IPS DF 4.7 (cell line): ENCODE measurements at regions not wholly inside any gene's neighbourhood (a gene's known extent, or its start where the extent isn't known, plus 50 kb on each side); places are given as distances from the start of the nearest gene placed in this dataset.

Experiments
- DNase-seq: peaks from one replicate; pipeline ENCODE4 v3.0.0-alpha.2; 2013; ENCODE audit warnings: low spot score; ENCODE audit errors: extremely low read depth

- DNase-seq, result no peak
These were observed 97.2 kb downstream of the TRIM36 start for GRCh38 chr5:115072266-115073064.

DNA sequence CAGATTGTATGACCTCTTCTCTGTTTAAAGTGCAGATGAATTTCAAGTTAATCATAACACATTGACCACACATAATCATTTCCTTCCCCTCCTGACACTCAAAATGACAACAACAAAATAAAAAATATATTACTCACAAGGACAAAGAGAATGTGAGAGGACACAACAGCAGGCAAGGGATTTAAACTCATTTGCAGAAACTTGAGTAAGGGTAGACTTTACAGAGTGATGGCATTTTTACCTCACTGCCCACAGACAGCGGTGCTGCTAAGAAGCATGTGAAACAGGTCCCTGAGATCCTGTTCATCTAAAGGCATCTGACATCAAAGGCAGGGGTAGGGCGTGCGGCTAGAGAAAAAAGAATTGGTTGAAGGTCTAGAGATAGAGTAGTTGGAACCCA is 99.0 kb downstream of the TRIM36 start:
- no peak for DNase-seq

DNA sequence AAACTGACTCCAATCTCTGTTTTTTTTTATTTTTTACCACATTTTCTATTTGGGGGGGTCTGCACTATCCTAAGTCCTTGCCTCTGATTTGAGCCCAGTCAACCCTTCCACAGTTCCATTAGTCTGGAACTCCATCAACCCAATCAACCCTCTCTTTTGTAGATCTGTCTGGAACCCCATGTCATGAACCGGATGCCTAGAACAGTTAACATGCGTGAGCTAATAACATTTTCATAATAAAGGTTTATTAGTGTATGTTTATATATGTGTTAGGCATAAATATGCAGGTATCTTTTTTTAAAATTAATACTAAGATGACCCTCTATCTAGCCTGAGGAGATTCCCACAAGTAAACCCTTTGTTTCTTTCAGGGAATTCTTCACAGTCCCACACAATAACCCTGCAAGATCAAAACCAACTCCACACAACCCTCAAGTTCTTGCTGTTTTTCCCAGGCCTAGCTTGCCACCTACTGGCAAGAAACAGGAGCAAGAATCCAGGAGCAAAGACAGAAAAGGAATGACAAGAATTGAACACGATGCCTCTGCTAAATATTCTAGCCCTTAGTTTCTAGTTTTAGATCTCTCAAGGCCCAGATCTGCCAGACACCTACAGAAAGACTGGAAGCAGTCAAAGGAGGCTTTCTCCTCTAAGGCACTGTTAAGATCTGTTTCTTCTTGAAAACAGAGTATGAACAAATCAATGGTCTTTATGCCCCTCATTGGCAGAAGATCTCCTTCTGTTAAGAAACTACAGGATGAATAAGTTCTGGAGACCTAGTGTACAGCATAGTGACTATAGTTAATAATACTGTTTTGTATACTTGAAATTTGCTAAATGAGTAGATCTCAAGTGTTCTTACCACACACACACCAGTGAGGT is 100.4 kb downstream of the TRIM36 start:
- DNase-seq, result peak; percentile 56

- no peak for DNase-seq
These were observed 101.2 kb downstream of the TRIM36 start for GRCh38 chr5:115068239-115069086.

GRCh38 chr5:115064380-115064779 is 105.3 kb downstream of the TRIM36 start:
- no peak for DNase-seq

DNA sequence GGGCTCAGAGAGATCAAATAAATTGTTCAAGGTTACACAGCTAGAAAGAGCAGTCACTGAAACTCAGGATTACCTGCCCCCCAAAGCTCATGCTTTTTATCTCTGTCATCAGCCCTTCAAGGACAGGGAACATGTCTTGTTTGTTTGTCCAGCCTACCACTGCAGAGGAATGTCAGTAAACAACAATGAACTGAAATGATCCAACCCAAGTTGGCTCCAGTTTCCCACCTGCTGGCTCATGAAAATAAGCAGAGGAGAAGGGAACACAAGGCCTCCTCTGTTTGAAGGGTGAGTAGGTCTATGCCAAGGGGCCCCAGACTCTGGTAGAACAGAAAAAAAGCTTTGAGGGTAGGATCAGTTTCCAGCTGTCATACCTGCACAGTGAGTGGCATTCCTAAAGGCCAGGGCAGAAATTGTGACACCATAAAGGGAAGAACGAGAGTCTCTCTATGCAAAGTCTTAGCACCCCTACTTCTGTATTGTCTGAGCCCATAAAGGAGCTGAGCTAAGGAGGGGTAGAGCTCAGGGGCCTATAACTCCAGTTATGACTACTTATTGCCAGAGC is 115.2 kb downstream of the TRIM36 start:
- DNase-seq, result no peak

DNA sequence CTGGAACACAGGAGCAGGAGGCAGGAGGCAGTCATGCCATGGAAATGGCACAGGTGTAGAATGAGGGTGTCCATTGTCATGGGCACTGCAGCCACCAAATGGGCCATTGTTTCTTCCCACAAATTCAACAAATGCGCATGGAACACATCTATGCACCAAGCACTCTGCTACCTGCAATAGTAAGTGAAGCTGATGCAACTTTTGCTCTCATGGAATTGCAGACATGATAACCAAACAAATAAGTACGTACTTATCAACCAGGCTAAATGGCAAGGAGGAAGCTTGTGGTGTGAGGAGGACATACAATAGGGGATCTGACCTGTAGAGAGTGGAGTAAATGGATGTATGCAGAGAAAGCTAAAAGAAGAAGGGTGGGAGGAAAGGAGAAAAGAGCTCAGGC is 116.8 kb downstream of the TRIM36 start:
- no peak for DNase-seq

DNA sequence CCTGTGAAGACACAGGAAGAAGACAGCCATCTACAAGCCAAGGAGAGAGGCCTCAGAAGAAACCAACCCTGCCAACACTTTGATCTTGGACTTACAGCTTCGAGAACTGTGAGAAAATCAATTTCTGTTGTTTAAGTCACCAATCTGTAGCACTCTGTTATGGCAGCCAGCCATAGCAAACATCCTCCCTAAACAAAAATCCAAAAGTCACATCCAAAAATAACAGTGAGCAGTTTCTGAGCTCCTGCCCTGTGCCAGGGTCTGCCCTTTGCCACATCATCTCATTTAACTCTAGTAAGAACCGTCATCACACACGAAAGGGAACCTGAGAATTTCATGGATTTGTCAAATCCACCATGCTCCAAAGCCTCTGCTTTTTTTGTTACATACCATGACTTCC is 118.8 kb downstream of the TRIM36 start:
- DNase-seq, result no peak

DNA sequence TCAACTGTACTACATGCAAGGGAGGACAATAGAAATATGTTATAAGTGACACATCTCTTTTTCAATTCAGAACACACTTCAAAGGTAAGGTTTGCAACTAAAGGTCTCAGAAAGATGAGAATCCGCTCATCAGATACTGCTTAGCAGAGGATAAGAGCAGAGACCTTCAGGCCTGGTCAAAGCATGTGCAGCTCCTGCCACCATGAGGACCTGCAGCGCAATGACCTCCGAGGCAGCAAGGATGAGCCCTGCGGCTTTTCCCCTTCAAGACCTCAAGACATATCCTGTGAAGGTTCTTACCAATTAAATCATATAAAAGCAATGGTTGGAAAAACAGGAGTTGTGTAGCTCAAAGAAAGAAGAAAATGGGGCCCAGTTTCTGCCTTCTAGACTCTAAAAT is 135.8 kb downstream of the TRIM36 start:
- peak; percentile 33 for DNase-seq

- peak; percentile 25 for DNase-seq
These were observed 141.2 kb downstream of the TRIM36 start for GRCh38 chr5:115028557-115028956.

DNA sequence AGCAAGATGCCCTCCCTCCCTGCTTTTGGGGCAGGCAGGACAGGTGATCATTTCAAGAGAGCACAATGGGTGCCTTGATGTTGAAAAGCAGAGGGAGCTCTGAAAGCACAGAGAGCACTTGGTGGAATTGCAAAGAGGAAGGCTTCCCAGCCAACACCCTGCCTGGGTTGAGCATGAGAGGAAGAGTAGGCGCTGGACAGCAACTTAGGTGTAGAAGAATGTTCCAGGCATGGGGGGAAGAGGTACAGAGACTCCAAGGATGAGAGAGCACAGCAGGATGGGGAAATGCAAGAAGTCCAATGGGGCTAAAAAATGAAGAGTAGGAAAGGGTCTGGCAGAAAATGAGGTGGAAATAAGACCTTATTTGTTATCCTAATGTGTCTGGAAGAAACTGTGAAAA is 144.8 kb downstream of the TRIM36 start:
- DNase-seq, result no peak

DNA sequence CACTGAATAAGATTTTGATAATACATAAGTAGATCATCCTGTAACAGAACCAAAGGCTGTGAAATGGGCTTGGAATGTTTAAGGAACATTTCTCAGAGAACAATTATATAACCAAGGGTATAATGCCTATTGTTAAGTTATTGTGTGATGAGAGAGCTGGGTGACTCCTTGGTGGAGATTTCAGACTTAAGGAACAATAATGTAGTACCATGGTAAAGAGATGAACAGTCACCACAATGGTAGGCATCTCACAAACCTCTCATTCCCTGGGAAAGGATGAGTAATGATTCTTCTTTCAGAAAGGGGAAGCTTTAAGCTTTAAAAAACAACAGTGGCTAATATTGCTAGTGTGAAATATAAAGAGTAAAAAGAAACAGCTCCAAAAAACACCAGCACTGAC is 147.4 kb downstream of the TRIM36 start:
- DNase-seq, result no peak

- no peak for DNase-seq
These were observed 153.1 kb downstream of the TRIM36 start for GRCh38 chr5:115016646-115017045.

DNA sequence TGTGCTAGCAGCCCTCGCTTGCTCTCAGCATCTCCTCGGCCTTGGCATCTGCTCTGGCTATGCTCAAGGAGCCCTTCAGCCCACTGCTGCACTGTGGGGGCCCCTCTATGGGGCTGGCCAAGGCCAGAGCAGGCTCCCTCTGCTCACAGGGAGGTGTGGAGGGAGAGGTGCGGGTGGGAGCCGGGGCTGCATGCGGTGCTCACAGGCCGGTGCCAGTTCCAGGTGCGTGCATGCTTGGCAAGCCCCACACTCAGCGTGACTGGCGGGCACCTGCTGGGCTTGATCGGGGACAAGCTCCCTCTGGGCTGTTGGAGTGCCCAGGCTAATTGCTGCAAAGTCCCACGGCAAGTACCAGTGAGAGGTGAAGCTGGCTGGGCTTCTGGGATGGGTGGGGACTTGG is 170.5 kb downstream of the TRIM36 start:
- DNase-seq, result no peak

- DNase-seq, result no peak
These were observed 180.2 kb downstream of the TRIM36 start for GRCh38 chr5:114989512-114989911.

DNA sequence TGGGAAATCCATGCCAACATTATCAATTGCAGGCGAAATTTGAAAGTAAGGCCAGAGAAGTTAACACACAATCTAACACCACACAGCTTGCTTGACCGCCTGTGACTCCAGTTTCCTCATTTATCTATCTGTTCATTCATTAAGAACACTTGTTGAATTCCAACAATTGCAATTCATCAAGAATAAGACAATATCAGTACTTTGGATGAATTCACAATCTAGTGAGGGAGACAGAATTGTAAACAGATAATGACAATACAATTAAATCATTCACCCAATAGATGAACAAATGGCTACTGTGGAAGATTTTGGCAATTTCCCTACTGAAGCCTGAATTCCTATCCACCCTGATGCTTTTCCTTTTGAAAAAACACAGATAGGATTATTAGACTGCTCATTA is 181.6 kb downstream of the TRIM36 start:
- DNase-seq, result no peak

DNA sequence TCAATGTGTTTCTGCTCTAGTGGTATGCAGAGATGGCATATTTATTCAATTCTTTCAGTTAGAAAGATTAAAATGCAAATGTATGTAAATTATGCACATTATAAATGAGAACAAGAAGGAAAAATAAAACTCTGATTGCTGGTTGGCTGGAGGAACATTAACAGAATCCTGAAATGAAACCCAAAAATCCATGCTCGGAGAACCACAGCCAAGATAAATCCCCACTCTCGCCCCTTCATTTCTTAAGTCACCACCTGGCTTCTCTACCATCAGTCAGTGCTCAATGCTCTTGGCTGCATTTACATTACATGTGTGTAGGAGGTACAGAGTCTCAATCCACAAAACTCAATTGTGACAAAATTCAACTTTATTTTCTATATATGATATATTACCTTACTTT is 184.9 kb downstream of the TRIM36 start:
- no peak for DNase-seq

DNA sequence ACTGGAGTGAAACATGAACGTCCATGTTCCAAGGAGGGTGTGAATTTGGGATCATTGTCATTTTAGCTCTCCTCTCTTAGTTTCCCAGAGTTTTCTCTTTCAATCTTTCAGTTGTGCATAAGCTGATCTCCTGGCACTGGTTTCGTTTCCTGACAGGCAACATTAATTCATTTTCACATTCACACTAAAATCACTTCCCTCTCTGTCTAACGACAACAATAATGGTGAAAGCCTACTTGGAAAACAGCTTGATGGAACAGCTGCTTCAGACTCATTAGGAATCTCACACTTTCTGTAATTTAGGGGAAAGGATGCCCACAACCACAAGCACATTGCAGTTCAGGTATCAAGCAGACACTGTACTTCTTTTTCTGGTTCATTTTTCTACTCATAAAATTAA is 188.6 kb downstream of the TRIM36 start:
- DNase-seq, result no peak

DNA sequence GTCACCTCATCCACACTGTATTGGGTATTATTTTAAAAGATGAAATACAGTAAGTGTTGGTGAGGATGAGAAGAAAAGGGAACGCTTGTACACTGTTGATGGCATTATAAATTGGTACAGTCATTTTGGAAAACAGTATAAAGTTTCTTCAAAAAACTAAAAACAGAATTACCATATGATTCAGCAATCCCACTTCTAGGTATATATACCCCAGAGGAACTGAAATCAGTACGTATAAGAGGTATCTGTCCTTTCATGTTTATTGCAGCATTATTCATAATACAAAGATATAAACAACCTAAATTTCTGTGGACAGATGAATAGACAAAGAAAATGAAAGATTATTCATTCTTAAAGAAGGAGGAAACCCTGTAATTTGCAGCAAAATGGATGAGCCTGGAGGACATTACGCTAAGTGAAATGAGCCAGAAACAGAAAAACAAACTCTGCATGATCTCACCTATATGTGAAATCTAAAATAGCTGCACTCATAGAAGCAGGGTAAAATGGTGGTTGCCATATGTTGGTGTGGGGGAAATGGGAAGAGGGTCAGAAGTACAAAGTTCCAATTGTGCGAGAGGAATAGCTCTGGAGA is 191.6 kb downstream of the TRIM36 start:
- DNase-seq, result no peak

DNA sequence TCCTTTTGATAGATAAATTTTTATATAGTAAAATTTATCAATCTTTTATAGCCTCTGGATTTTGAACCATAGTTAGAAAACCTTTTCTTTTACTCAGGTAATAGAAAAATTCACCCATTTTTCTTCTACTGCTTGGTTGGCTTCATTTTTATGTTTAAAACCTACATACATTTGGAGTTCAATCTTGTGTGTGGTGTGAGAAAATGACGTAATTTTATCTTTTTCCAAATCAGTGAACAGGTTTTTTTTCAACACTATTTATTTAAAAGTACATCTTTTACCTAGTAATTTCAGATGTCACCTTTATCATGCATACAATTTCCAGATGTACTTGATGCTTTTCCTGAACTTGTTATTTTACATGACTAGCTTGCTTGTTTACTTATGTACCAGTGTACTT is 200.2 kb downstream of the TRIM36 start:
- no peak for DNase-seq

DNA sequence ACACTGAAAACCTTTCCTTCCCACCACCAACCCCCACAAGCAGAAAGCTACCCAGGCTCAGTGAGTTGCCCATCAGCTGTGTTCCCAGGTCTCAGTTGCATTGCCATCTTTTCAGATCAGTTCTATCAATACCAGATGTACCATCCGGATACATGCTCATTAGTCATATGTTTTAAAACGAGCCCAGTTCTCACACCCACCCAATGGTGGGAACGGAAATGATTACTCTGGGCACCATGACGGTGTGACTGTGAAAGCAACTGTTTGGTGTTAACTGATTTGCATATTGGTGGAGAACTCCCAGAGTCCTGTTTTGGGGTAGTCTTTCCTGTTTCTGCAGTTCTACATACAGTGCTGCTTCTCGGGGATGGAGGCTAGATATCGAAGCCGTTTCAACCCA is 212.3 kb downstream of the TRIM36 start:
- no peak for DNase-seq
